Psoas muscle (tissue), 7 donors: ENCODE measurements at regions not wholly inside any gene's neighbourhood (a gene's known extent, or its start where the extent isn't known, plus 50 kb on each side); places are given as distances from the start of the nearest gene placed in this dataset.

Experiments used
- ATAC-seq, 4 donors: fragments of 200-7000 bp; cut with Tn5 transposase; one replicate each; pipeline ENCODE4 v1.9.1; 2020; ENCODE audit warnings: moderate library complexity in 3 of 4, mild to moderate bottlenecking in 2 of 4
- DNase-seq, 2 donors: peaks; one replicate each; pipeline ENCODE4 v3.0.0-alpha.2; 2020
- H3K27ac ChIP-seq: fragments of 200-600 bp; one replicate; pipeline ENCODE4 v1.8.0; 2022
- H3K27me3 ChIP-seq, 3 donors: fragments of 200-600 bp in 1 of 3; one replicate each; pipeline versions ENCODE4 v1.6.1 to v1.8.0; 2013 to 2022; ENCODE audit warnings: low read length in 2 of 3, mild to moderate bottlenecking in 2 of 3, moderate library complexity in 1 of 3; ENCODE audit not compliant: insufficient read depth in 3 of 3
- H3K36me3 ChIP-seq, 2 donors: fragments of 200-600 bp in 1 of 2; one replicate each; pipeline versions ENCODE4 v1.6.1 to v1.8.0; 2013 to 2022; ENCODE audit warnings: low read depth in 1 of 2, mild to moderate bottlenecking in 1 of 2, moderate library complexity in 1 of 2; ENCODE audit not compliant: insufficient read depth in 1 of 2
- H3K4me1 ChIP-seq: fragments of 200-600 bp; one replicate; pipeline ENCODE4 v1.8.0; 2022
- H3K4me3 ChIP-seq: fragments of 200-600 bp; one replicate; pipeline ENCODE4 v1.8.0; 2022; ENCODE audit warnings: mild to moderate bottlenecking
- H3K9me3 ChIP-seq: fragments of 200-600 bp; one replicate; pipeline ENCODE4 v1.8.0; 2022
- WGBS, 3 donors: extraction: QIAGEN DNeasy Blood & Tissue Kit; methylation state at CpG; one replicate each; pipeline versions ENCODE4 v1.1.6 to v1.1.7; 2013; 5-methylcytosine and 5-hydroxymethylcytosine counted together
- intact Hi-C, 2 donors: fragments of 100-400 bp; cut with DNase I; formaldehyde crosslinking; loops; one replicate each; pipeline versions ENCODE4 v1.11.0 to v1.14.2; 2022
- TF ChIP-seq, protein P1 (sequence below): fragments of 200-600 bp; IDR thresholded peaks from one replicate; pipeline ENCODE4 v1.8.0; 2022; ENCODE audit warnings: antibody characterized with exemption
- donor health status: healthy with polysubstance abuse.
- donor health status: DM: no; HTN: no; CAD: no; lungs with moderate emphysema.
- donor health status: Bipolar disorder and iron deficiency.
- donor health status: healthy.
- donor health status: DM: yes; HTN: yes; CAD: no.
- donor health status: DM: no; HTN: no; CAD: no.
- donor health status: DM: yes; HTN: yes; CAD: no.

DNA sequence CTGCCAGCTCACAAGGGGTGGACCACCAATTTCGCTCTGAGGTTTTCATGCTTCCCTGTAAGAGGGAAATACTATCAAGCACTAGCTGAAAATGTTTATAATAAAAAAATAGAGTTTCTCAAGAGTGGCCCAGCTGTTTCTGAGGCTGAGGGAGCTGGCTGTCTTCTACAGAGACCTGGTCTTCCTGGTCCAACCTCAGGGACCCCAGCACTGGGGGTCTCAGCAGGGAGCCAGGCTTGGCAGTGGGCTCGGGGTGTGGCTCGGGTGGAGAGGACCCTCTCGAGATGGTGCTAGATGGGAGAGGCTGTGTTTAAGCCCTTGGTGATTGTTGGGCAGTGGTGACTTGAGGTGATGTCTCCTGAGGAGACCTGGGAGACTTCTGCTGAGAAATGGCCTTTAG is 87.3 kb upstream of the SHH start:
- intact Hi-C loops = no loop called here
- Histone ChIP-seq H3K4me1 (no peaks in the 10 kb centered on the region), H3K4me3 (no peak overlapping the region), H3K27ac (no peak overlapping the region), H3K9me3 (no peaks in the 10 kb centered on the region), H3K27me3 (no peaks in the 10 kb centered on the region), H3K36me3 (no peaks in the 10 kb centered on the region)
- DNase-seq (peak in 1 of 2 donors; percentile 18), ATAC-seq (no peak)
- TF ChIP-seq, protein P1, sequence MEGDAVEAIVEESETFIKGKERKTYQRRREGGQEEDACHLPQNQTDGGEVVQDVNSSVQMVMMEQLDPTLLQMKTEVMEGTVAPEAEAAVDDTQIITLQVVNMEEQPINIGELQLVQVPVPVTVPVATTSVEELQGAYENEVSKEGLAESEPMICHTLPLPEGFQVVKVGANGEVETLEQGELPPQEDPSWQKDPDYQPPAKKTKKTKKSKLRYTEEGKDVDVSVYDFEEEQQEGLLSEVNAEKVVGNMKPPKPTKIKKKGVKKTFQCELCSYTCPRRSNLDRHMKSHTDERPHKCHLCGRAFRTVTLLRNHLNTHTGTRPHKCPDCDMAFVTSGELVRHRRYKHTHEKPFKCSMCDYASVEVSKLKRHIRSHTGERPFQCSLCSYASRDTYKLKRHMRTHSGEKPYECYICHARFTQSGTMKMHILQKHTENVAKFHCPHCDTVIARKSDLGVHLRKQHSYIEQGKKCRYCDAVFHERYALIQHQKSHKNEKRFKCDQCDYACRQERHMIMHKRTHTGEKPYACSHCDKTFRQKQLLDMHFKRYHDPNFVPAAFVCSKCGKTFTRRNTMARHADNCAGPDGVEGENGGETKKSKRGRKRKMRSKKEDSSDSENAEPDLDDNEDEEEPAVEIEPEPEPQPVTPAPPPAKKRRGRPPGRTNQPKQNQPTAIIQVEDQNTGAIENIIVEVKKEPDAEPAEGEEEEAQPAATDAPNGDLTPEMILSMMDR = no peak
- 89 to 92% (median 91%) methylated on average over 4 of the region's 4 CpGs for WGBS, 3 donors

DNA sequence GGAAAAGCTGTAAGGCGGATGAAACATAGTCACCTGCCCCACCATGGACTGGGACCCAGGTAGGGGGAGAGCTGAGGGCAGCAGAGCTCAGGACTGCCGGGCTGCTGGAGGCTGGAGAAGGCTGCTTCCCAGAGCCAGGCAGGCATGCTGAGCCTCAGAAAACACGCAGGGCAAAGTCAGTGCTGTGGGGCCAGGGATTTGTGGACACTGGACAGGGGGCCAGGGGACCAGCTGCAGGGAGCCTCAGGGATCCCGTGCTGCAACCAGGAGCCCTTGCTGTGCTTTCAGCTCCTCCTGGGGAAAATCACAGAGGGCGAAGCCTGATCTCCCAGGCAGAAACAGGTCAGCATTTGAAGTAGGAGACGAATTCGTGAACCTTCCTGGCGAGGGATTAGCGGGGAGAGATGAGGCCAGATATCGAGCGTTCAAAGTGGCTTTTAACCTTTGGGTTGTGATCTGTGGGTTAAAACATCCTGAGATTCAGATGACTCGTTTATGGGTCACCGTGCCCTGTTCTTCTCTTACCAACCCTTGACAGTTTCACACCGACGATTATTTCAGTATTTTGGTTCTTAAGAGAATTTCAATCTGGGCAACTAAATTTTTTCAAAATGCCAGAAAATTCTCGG is 85.6 kb upstream of the SHH start:
- Histone ChIP-seq H3K27ac (no peak overlapping the region), H3K4me3 (no peak overlapping the region), H3K36me3 (no peaks in the 10 kb centered on the region), H3K27me3 (no peaks in the 10 kb centered on the region), H3K9me3 (no peaks in the 10 kb centered on the region), H3K4me1 (no peaks in the 10 kb centered on the region)
- 72 to 76% (median 76%) methylated on average over 16 of the region's 16 CpGs for WGBS, 3 donors
- intact Hi-C loops = no loop called here
- no peak for ATAC-seq
- peak in 1 of 2 donors; percentile 22 for DNase-seq
- TF ChIP-seq, protein P1 = no peak

DNA sequence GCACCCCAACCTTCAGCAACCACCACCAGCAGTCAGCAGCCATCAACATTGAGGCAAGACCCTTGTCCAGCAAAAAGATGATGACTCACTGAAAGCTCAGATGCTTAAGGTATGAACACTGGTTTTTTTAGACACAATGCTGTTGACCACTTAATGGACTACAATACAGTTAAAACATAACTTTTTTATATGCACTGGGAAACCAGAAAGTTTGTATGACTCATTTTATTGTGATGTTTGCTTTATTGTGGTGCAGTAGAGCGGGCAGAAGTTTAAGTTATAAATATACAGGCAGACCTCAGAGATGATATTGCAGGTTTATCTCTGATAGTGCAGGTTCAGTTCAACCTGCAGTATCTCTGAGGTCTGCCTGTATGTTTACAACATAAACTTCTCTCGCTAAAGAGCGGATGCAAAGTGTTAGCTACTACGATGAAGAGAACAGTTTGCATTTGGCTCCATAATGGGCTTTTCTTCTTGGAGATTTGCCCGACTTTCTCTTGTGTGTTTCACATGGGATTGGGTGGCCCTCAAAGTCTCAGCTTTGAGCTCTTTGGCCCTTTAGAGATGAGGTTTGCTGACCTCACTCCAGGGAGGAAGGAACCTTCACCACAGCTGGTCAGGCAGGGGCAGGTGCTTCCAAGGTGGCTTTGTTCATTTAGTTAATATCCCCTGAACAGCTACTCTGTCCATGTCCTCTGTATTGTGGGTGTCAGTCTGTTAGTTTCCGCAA is 84.4 kb upstream of the SHH start:
- intact Hi-C loops = no loop called here
- no peak overlapping the region for H3K27ac ChIP-seq
- TF ChIP-seq, protein P1 = no peak
- no peaks in the 10 kb centered on the region for H3K36me3 ChIP-seq
- no peaks in the 10 kb centered on the region for H3K4me1 ChIP-seq
- H3K4me3 ChIP-seq = no peak overlapping the region
- H3K27me3 ChIP-seq = no peaks in the 10 kb centered on the region
- H3K9me3 ChIP-seq = no peaks in the 10 kb centered on the region
- no peak for DNase-seq
- WGBS, 3 donors = 82 to 86% (median 85%) methylated on average over 6 of the region's 6 CpGs
- no peak for ATAC-seq

DNA sequence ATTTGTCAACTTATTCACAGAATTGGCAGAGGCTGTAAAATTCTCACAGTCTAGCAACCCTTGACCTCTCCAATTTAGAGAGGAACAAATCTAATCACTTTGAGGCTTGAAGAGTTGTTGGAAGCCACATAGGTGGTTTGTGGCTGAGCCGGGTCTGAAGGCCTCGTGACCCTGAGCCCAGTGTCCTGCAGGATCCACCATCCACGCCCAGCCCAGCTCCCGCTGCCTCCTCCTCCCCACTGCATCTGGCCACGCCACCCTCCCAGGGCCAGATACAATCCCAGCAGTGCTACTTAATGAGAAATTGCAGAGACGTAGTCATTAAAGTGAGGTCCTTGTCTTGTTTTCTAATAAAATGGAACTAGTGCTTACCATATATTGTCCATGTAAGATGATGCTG is 81.4 kb upstream of the SHH start:
- Histone ChIP-seq H3K4me3 (no peak overlapping the region), H3K36me3 (no peaks in the 10 kb centered on the region), H3K27me3 (no peaks in the 10 kb centered on the region), H3K4me1 (no peaks in the 10 kb centered on the region), H3K9me3 (no peaks in the 10 kb centered on the region), H3K27ac (no peak overlapping the region)
- WGBS, 3 donors = 69 to 78% (median 70%) methylated on average over 6 of the region's 6 CpGs
- DNase-seq = no peak
- ATAC-seq = no peak
- intact Hi-C loops = no loop called here
- TF ChIP-seq, protein P1 = no peak
